Activated CD4-positive, alpha-beta T cell treated with anti-CD3 and anti-CD28 coated beads for 36 hours (primary cell): ENCODE measurements at regions not wholly inside any gene's neighbourhood (a gene's known extent, or its start where the extent isn't known, plus 50 kb on each side); places are given as distances from the start of the nearest gene placed in this dataset.

Experiments used
- ATAC-seq: fragments of 200-7000 bp; cut with Tn5 transposase; one replicate; pipeline ENCODE4 v1.10.0; 2021; ENCODE audit warnings: mild to moderate bottlenecking, moderate library complexity
- CTCF ChIA-PET: fragments of 350-600 bp; sonication (Branson Sonifier 250); formaldehyde crosslinking; loops from one replicate; lab custom pipeline; 2021; ENCODE audit warnings: antibody characterized with exemption; lab: Charles Lee
- POLR2A ChIA-PET: fragments of 350-600 bp; sonication (Branson Sonifier 250); formaldehyde crosslinking; loops from one replicate; lab custom pipeline; 2021; ENCODE audit warnings: antibody characterized with exemption, inconsistent platforms; lab: Charles Lee
- DNase-seq: peaks from one replicate; pipeline ENCODE4 v3.0.0-alpha.2; 2020
- H3K27ac Mint-ChIP-seq: one replicate; pipeline ENCODE4 v1.8.0; 2021; ENCODE audit warnings: mixed read lengths
- H3K27me3 Mint-ChIP-seq: one replicate; pipeline ENCODE4 v1.8.0; 2021; ENCODE audit warnings: mixed read lengths
- H3K36me3 Mint-ChIP-seq: one replicate; pipeline ENCODE4 v1.8.0; 2021; ENCODE audit warnings: low read depth, mixed read lengths
- H3K4me1 Mint-ChIP-seq: one replicate; pipeline ENCODE4 v1.8.0; 2021; ENCODE audit warnings: mixed read lengths
- H3K4me3 Mint-ChIP-seq: one replicate; pipeline ENCODE4 v1.8.0; 2021; ENCODE audit warnings: mild to moderate bottlenecking, moderate library complexity, mixed read lengths
- H3K9me3 Mint-ChIP-seq: one replicate; pipeline ENCODE4 v1.8.0; 2021; ENCODE audit warnings: low read depth, mixed read lengths
- intact Hi-C, 2 experiments: fragments of 100-400 bp; cut with DNase I in 1 of 2; cut with micrococcal nuclease in 1 of 2; formaldehyde crosslinking; loops; one replicate each; pipeline versions ENCODE4 v1.14.2 to v1.15.1; 2022 to 2024; cut with DNase I, micrococcal nuclease

GRCh38 chr2:11104794-11105660, 50.2 kb upstream of the SLC66A3 start:
- Mint-ChIP-seq H3K27ac (no peak overlapping the region), H3K4me1 (peaks cover 29% of the 10 kb centered on the region), H3K36me3 (no peaks in the 10 kb centered on the region), H3K9me3 (no peaks in the 10 kb centered on the region), H3K27me3 (no peaks in the 10 kb centered on the region), H3K4me3 (no peak overlapping the region)
- DNase-seq (no peak), ATAC-seq (no peak)
- intact Hi-C loops: no loop called here
- POLR2A ChIA-PET: no interaction called here
- CTCF ChIA-PET: interaction anchor here (0.6 kb wide), 2 partner anchors 14 to 315 kb away, joined by 3 read pairs; no protein-coding TSS in a partner anchor
